ENCODE measurements at regions not wholly inside any gene's neighbourhood (a gene's known extent, or its start where the extent isn't known, plus 50 kb on each side); places are given as distances from the start of the nearest gene placed in this dataset.

DNA sequence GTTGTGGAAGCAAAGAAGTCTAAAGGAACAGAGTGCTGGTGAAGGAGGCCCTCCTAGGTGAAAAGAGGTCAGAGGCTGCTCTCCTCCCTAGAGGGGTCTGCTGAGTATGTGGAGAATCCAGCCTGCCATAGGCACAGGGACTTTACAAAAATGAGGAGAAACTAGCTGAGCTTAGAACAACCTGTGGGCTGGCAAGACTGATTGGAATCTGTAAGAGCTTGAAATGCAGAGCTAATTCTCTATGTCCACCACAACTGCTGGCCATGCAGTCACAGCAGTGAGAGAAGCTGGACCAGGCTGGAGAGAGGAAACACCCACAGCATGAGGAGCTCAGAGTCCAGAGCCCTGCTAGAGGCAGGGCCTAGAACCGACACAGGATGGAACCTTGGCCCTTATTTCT, 251.0 kb upstream of the MGAT5 start:
- TF ChIP-seq CTCF (IDR thresholded peaks at IDR 0.05; ENCODE audit: low read depth, low read length) = no peak
- no peak for TF ChIP-seq MYC (IDR thresholded peaks at IDR 0.05; ENCODE audit: low read depth, low read length)

Measured in NB4 (cell line).